NCI-H82 (cell line): ENCODE measurements at regions not wholly inside any gene's neighbourhood (a gene's known extent, or its start where the extent isn't known, plus 50 kb on each side); places are given as distances from the start of the nearest gene placed in this dataset.
"Not testable (repeated sequence)": the region's sequence is repeated elsewhere in the genome, so short reads cannot be mapped to it uniquely, and the experiment has no call there.

Source experiments
- DNase-seq: peaks from one replicate; lab custom pipeline; 2025; lab: John Stamatoyannopoulos, UW

DNA sequence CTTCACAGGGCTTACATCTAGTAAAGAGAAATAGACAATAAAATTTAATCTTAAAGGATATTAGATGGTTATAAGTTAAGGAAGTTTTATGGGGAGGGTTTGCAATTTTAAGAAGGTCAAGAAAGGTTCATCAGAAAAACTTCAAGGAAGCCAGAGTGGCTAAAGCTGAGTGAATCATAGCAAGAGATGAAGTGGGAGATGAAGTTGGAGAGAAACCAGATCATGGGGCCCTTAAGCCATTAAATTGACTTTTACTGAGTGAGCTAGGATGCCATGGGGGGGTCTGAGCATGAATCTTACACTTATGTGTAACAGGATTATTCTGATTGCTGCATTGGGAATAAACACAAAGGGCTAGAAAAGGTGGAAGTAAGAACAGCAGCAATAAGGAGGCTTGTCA lies 189.2 kb downstream of the LRIG3 start:
- DNase-seq = peak; percentile 13

DNA sequence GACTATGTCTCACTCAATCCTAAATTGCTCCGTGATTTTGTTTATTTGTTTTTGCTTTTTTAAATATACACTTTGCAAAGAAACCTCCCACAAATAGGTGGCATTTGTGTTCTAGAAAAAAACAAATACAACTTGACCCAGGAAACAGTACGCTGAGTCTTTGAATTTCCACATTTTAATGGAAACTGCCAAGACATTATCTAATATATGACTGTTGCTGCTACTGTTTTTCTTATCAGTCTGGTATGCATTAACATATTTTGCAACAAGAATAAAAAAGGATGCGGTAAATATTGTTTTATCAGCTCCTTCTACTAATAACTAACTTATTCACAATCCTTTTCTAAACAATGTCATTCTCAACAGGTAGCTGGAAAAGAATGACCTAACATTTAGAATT lies 187.4 kb downstream of the LRIG3 start:
- DNase-seq = no peak

DNA sequence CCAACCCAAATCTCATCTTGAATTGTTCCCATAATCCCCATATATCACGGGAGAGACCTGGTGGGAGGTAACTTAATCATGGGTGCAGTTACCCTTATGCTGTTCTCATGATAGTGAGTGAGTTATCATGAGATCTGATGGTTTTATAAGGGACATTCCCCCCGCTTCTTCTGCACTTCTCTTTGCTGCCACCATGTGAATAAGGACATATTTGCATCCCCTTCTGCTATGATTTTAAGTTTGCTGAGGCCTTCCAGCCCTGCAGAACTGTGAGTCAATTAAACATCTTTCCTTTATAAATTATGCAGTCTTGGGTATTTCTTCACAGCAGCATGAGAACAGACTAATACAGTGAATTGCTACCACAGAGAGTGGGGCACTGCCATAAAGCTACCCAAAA lies 179.1 kb downstream of the LRIG3 start:
- DNase-seq = no peak

DNA sequence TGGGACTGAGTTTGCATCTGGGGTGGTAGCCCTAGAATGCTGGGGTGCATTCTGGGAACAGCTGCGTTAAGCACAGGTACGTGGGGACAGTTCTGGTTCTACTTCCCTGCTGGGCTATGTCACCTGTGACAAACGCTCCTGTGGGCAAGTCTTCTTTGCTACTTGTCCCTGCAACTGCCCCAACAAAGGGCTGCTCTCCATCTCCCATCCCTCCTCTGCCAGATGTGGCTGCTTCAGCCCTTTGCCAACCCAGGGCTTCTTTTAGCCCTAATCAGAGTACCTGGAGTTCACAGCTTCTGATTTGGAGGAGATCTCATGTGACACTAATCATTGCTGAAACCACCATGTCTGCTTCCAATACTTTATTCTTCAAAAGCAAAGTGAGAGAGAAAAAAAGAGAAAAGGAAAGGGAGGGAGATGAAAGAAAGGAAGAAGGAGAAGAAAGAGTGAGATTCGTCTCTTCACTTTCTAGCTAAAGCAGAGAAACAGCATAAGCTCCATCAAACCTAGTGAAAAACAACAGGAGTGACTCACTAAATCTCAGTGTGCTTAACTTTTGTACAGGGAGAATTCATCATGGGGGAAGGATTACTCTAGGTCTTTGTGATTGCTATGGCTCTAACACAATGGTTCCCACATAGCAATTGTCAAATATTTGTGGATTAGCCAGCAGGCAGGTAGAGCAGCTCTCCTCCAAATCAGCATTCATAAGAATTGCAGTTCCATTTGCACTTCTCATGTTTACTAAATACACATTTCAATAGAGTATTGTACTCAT lies 174.8 kb downstream of the LRIG3 start:
- no peak for DNase-seq

DNA sequence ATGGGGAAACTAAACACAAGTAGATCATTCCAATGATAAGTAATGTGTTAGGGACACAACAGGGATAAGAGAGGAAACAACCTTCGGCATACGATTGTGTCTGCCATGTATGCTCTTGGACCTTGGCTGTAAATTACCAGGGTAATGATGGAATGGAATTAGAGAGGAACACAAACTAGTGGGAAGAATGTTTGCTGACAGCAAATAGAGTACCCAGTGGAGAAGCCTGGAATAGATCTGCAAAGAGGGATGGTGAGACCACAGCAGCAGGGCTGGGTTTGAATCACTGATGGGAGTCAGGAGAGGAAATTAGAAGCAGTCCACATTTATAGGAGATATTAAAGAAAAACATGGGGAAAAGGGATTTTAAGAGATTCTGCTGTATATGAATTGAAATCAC lies 172.8 kb downstream of the LRIG3 start:
- DNase-seq = no peak

DNA sequence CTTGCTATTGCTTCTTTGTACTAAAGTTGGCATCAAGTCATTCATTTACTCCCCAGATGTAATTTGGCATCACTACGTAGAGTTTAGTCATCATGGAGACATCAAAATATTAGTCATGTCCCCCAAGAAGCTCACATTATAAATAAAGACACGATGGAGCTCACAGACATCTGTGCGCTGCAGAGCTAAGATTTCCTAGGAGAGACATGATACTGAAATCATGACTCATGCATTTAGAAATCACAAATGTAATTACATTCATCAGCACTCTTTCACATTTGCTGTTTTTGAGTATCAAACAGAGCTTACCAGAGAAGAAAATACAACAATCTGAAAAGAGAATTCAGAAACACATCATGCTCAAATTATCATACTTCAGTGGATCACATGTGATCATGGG lies 169.8 kb downstream of the LRIG3 start:
- DNase-seq = no peak

DNA sequence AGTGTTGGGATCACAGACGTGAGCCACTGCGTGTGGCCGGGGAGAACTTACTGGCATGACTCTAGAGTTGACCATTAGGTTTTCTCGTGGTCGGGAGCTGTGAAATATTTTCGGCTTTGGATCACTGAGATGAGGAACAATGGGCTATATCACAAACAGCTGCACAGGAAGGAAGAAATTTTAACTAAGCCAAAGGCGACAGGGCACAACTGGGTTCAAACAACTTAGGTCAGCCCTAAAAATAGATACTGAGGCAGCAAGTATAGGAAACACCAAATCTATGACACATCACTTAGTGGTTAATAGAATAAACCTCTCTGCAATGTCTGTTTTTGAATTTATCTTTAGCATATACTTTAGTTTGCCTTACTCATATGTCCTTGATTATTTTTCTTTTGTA lies 162.9 kb downstream of the LRIG3 start:
- no peak for DNase-seq

DNA sequence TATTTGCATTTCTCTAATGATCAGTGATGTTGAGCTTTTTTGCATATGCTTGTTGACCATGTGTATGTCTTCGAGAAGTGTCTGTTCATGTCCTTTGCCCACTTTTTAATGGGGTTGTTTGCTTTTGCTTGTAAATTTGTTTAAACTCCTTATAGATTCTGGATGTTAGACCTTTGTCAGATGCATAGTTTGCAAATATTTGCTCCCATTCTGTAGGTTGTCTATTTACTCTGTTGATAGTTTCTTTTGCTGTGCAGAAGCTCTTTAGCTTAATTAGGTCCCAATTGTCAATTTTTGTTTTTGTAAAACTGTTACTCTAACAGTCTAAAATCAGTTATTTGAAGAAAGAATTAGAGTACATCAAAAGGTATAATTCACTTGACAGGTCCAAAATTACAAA lies 160.6 kb downstream of the LRIG3 start:
- DNase-seq = not testable (repeated sequence)

DNA sequence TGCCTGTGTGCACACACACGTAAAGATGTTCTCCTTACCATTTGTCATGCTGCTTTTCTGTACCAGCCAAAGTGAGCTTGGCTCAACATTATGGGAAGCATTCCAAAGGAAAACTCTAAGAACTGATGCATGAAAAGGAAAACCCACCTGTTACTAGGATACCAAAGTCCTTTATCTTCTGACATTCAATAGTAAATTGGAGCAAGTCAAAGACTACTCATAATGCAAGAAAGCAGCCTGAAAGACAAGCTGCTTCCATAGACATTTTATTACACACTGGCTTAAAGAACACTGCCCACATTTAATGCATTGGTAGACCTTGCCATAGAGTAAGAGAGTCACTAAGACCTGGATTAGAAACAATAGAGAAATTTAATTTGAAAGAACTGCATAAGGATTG lies 159.0 kb downstream of the LRIG3 start:
- no peak for DNase-seq

DNA sequence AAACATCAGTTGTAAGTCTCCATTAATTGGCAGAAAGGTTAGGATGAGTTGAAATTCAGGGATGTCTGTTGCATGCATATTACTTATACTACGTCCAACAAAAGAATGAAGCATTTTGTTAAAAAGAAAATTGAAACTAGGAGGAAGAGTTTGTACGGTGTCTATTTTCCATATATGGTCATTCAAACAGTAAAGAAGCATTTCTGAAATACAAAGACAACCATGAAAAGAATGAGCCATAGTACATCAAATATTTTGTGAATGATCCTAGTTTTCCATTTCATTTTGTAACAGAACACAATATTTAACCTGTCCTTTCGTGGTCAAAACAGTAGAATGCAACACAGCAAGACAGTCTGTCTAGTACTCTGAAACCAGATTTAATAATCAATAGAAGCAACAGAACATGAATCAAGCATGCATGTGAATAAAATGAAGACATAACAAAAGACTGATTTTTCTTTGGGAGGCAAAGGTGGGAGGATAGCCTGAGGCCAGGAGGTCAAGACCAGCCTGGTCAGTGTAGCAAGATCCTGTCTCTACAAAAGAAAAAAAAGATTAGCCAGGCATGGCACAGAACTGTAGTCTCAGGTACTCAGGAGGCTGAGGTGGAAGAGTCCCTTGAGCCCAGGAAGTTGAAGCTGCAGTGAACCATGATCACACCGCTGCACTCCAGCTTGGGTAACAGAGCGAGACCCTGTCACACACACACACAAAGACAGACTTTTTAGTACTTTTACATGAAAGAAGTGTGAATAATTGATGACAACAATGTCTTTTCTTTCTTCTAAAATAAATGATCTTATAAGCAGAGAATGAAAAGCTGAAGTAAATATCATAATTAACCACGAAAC lies 156.0 kb downstream of the LRIG3 start:
- no peak for DNase-seq

DNA sequence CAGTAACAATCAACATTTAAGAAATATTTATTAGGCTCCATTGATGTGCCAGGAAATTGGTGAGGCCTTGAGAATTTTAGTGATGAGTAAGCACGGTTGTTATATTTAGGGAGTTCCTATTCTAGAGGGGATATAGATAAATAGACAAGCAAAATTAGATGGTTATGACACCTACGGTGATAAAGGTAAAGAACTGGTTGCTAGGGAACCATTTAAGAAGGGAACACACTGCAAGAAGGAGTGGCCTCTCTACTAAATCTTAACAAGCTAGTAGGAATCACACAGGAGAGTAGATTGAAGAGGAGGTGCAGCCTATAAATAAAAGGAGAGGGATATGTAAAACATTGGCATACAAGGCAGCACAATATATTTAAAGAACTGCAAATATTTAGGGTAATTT lies 155.2 kb downstream of the LRIG3 start:
- no peak for DNase-seq

DNA sequence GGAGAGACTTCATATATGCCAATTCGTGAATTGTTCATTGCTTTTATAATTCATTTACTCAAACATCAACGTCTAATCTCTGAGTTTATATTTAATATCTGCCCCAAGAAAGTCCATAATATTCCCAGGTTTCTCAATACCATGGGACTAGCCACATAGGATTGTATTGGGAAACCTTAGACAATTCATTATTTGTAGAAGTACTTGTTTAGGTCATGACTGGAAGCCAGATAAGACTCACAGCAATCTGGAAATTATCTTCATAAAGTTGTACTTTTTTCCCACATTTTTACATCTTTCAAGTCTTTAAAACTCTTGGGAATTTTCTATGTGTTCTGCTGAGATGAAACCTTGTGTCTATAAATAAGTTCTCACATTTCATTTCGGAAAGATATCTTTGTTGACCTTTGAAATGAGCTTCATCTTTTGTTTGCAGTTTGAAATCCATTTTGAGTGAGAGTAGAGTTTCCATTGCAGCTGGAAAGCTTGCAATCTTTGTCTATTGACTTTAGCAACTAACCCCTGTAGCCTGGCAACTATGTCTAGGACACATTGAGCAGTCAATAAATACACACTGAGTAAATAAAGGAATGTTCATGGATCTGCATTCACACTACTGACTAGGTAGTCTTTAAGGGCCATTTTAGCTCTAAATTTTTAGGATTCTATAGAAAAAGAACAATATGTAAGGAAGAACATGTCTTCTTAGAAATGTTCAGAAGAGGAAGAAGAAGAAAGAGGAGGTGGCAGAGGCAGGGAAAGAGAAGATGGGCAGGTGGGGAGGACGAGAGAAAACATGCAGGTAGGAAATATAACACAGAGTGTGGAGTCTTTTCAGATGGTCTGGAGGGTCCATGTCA lies 154.4 kb downstream of the LRIG3 start:
- no peak for DNase-seq

DNA sequence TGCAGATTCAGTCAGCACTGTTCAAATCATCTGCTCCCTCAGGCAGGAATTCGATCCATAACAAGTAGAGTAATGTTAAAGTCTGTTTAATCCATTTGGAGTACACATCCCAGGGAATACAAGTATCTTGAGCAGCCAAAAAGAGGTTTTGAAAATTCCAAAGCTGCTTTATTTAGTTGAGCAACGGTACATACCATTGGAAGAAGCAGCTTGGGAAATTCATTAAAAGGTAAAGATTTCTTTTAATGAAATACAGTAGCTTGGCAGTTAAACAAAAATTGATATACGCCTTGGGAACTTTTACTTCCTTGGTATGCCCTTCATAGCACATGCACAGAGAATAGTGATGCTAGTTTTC lies 153.8 kb downstream of the LRIG3 start:
- no peak for DNase-seq

DNA sequence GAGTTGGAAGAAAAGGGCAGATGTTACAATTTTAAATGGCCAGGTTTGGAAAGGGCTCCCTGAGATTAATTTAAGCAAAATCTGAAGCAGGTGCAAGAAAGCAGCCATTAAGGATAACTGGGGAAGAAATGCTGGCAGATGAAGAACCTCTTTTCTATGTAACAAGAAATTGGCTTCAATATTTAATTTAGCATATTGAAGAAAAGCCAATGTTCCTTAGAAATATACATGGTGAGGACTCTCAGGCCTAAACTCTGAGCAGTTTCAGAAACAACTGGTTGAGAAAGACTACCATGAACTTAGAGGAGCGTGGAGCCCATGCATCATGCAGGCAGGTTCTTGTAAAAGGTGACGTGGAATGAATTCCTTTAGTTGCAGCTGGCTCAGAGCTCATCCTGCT lies 152.8 kb downstream of the LRIG3 start:
- DNase-seq = no peak

DNA sequence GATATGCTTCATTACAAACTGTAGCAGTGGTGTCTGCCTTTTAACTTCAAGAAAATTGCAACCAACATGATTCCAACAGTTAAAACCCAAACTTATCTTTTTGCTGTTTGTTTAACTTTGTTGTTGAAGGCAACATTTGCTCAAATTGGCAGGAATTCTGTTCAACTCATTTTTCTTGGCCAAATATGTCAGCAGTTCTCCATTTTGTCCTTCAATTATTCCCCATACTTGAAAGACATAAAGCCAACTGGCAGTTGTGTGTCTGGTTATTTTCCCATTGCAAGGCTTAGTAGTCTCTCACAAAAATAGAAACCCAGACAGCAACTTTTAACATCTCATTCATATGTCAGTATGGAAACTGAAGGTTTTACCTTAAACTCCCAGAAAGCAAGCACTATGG lies 146.3 kb downstream of the LRIG3 start:
- no peak for DNase-seq

DNA sequence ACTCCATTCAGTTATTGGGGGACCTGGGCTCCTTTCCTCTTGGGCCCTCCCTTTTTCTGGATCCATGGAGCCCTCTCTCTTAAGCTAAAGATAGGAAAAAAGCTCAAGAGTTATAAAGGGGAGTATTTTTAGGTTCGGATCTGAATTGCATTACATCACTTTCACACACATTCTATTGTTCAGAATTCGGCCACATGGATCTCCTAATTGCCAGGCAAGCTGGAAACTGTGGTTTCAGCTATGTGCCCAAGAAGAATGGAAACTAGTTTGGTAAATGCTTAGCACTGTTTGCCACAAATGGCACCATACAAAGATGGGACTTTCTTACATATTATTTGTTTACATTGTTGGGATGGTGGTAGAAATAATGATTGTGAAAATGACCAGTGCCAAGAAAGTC lies 145.6 kb downstream of the LRIG3 start:
- no peak for DNase-seq

DNA sequence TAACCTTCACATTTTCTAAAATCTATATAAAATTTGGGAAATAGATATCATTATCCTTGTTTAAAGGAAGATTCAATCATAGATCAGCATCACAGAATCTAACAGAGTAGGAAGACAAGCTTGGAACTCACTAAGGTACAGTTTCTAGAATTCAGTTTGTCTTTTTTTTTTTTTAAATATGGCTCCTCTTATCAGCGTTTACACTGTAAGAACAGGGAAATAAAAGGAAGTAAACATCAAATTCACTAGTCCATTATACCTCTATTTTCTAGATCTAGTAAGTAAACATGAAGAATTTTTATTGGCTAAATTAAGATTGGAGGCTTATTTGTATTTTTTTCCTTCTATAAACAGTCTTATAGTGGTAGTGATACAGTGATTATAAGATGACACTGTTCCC lies 144.9 kb downstream of the LRIG3 start:
- no peak for DNase-seq

DNA sequence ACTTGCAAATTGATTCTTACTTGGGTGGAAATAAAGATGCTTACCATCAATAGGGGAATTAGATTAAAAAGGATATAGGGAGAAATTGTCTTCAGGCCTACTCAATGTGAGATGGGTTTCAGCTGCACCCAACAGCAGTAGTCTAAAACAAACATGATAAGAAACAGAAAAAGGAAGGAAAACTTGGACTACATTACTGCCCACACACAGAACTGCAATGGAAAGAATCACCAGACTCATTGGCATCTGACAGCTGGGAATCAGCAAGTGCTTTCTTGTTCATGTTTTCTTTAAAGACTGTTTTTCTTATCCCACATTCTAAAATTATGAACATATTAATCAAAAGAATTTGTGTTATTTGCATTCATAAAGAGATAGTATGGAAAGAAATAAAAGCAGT lies 144.2 kb downstream of the LRIG3 start:
- DNase-seq = no peak

DNA sequence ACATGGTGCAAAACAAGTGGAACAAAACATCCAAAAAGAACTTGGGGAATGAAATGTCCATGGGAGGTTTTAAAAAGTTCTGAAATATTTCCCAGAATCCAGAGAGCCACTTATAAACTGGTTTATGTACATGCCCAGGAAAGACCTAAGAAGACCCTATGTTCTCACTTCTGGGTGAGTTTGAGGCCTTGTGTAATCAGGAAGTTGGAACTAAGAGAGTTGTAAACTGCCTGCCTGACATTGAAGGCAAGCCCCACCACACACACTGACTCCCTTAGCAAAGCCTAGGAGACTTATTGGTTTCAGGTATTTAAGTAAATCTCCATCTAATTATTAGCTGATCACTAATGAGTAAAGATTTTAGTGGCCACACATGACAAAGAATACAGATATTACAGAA lies 142.5 kb downstream of the LRIG3 start:
- DNase-seq = no peak

DNA sequence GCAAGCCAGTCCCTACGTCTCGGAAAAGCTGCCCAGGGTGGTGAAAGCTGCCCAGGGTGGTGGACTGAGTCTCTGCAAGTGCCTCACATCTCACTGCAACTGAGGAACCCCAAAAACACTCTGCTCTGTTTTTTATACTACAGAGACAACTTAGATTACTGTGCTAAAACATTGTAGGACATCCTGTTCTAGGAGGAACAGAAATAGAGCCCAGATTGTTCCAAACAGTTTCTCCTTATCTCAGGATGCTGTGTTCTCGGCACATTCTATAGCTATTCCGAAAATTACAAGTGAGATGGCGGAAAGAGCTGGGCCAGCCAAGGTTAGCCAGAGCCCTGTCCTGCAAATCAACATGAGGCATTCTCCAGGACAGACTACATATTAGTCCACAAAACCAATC lies 138.7 kb downstream of the LRIG3 start:
- no peak for DNase-seq

DNA sequence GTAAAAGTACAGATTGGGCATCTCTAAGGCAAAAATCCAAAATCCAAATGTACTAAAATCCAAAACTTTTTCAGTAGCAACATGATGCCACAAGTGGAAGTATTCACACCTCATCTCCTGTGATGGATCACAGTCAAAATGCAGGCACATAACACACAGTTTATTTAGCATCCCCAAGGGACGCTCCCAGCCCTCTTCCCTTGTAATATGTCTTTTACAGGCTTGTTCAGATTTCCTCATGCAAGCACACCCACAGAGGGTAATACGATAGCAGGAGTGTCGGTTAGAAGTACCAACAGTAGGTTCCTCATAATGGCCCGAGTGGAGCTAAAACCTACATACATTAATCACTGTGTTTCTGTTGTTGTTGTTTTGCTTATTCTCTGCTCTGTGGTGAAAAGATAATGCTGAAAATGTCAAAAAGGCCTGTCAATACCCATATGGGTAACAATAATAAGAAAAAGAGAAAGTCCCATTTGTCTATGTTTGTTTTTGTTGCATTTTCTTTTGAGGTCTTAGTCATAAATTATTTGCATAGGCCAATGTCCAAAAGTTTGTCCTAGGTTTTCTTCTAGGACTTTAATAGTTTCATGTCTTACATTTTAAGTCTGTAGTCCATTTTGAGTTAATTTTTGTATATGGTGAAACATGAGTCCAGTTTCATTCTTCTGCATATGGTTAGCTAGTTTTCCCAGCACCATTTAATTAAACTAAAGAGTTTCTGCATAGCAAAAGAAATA lies 133.1 kb downstream of the LRIG3 start:
- DNase-seq = no peak

DNA sequence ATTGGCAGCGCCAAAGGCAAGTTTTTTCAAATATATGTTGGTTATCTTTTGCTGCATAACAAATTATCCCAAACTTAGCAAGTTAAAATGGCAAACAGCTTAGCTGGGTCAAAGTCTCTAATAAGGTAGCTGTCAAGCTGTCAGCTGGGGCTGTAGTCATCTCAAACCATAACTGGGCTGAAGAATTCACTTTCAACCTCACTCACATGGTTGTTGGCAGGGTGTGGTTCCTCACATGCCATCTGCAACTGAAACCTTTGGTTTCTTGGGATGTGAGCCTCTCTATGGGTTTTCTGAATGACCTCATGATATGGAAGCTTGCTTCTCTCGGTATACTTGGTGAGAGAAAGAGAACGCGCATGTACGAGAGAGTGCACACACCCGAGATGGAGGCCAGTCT lies 125.4 kb downstream of the LRIG3 start:
- no peak for DNase-seq
